ENCODE measurements at regions not wholly inside any gene's neighbourhood (a gene's known extent, or its start where the extent isn't known, plus 50 kb on each side); places are given as distances from the start of the nearest gene placed in this dataset.

DNA sequence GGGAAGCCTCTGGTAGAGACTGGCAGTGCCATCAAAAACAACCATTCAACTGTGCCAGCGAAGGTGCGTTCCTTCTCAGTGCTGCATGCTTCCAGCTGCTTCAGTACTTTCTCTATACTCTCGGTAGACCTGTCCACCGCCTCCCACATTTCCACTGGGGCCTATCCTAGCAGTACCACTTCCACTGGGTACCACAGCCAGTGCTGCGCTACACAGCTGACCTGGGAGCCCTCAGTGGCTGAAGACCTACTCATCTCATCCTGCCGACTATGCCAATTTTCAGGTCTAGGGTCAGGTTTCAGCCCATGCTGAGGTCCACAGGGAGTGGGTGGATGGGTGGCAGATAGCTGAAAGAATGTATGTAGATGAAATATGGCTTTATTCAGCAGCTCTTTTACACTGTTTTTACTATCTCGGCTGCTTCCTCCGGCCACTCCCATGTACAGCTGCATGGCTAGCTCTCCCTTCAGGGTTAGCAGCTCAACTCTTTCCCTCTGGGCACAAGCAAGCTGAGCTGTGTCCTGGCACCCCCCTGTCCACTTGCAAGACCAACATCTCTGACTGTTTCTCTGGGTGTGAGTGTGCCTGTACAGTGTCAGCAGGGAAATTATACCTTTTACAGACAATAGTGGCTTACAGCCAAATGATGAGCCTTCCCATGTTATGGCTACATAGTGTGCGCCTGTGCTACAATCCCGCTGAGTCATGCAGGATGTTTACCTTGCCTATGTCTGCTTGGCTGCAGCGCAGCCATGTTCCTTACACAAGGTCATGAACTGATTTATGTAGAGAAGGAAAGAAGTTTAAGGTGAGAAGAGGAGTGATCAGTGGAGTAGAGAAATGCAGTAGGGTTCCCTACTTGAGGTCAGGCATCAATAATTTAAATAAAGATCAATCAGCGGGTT lies 125.7 kb upstream of the DDHD1 start:
- H3K4me2 ChIP-seq = no peak overlapping the region
- no peaks in the 10 kb centered on the region for H3K79me2 ChIP-seq (ENCODE audit: insufficient read depth)

GRCh38 chr14:53273671-53274072 lies 120.5 kb upstream of the DDHD1 start:
- no peak overlapping the region for H3K9ac ChIP-seq
- no peaks in the 10 kb centered on the region for H3K4me1 ChIP-seq (ENCODE audit: control insufficient read depth in 1 of 2, insufficient read depth in 2 of 2, low read depth in 1 of 2, low read length in 1 of 2)
- TF ChIP-seq EP300 (IDR thresholded peaks at IDR 0.05; ENCODE audit: borderline replicate concordance in 1 of 2, low read depth in 1 of 2, low read length in 1 of 2) = no peak
- no peak for TF ChIP-seq MEF2A (IDR thresholded peaks at IDR 0.05; ENCODE audit: borderline replicate concordance, low read depth)
- no peak for TF ChIP-seq EZH2phosphoT487 (IDR thresholded peaks at IDR 0.05; ENCODE audit: borderline replicate concordance, low read depth)
- no peak for TF ChIP-seq NFIC (IDR thresholded peaks at IDR 0.05; ENCODE audit: borderline replicate concordance)
- TF ChIP-seq MXI1 (IDR thresholded peaks at IDR 0.05; ENCODE audit: low read depth, low read length) = no peak
- no peak for TF ChIP-seq MAX (IDR thresholded peaks at IDR 0.05; ENCODE audit: low read depth)
- H3K9me2 ChIP-seq = no peaks in the 10 kb centered on the region
- no peaks in the 10 kb centered on the region for H3K27me3 ChIP-seq (ENCODE audit: insufficient read depth)
- no peaks in the 10 kb centered on the region for H3F3A ChIP-seq (replicated peaks; ENCODE audit: insufficient read depth)
- ChIA-PET CTCF (interaction anchor here (1.0 kb wide), 1 partner anchor 15 kb away, joined by 3 read pairs; no protein-coding TSS in a partner anchor), POLR2A (no interaction called here)
- 54% methylated on average over 4 of the region's 6 CpGs for WGBS (ENCODE audit: low lambda C conversion rate)
- H3K27ac ChIP-seq (ENCODE audit: low read depth in 2 of 2, low read length in 1 of 2) = no peak overlapping the region
- no peak for DNase-seq
- H3K36me3 ChIP-seq (replicated peaks in 1 of 2; ENCODE audit: control insufficient read depth in 1 of 2, insufficient read depth in 2 of 2, low read length in 1 of 2) = no peaks in the 10 kb centered on the region
- no peak overlapping the region for H2AFZ ChIP-seq (ENCODE audit: low read depth)
- H3K79me2 ChIP-seq (ENCODE audit: insufficient read depth) = no peaks in the 10 kb centered on the region
- no peaks in the 10 kb centered on the region for H4K20me1 ChIP-seq (ENCODE audit: insufficient read depth)
- H3K9me3 ChIP-seq = no peaks in the 10 kb centered on the region
- no peak overlapping the region for H3K4me2 ChIP-seq
- H3K4me3 ChIP-seq (ENCODE audit: low read depth in 2 of 2, low read length in 1 of 2) = no peak overlapping the region

More for the DNA sequence above, 125.7 kb upstream of the DDHD1 start:
- no peak overlapping the region for H3K4me3 ChIP-seq (ENCODE audit: low read depth in 2 of 2, low read length in 1 of 2)
- no peaks in the 10 kb centered on the region for H3K9me3 ChIP-seq
- H3F3A ChIP-seq (replicated peaks; ENCODE audit: insufficient read depth) = no peaks in the 10 kb centered on the region
- no peaks in the 10 kb centered on the region for H3K4me1 ChIP-seq (ENCODE audit: control insufficient read depth in 1 of 2, insufficient read depth in 2 of 2, low read depth in 1 of 2, low read length in 1 of 2)
- H2AFZ ChIP-seq (ENCODE audit: low read depth) = no peak overlapping the region; the same call in 1 of the 2 replicates
- no peak overlapping the region for H3K9ac ChIP-seq
- H4K20me1 ChIP-seq (ENCODE audit: insufficient read depth) = no peaks in the 10 kb centered on the region
- TF ChIP-seq PBX3 (IDR thresholded peaks at IDR 0.05) (no peak), FOXJ3 (CRISPR knock-in tag; IDR thresholded peaks at IDR 0.05) (no peak), ELF1 (IDR thresholded peaks at IDR 0.05) (no peak), EP300 (IDR thresholded peaks at IDR 0.05; ENCODE audit: borderline replicate concordance in 1 of 2, low read depth in 1 of 2, low read length in 1 of 2) (no peak), FOSL2 (IDR thresholded peaks at IDR 0.05; ENCODE audit: borderline replicate concordance, low read depth) (no peak), TAF1 (IDR thresholded peaks at IDR 0.05; ENCODE audit: borderline replicate concordance, low read depth, low read length) (no peak), MEF2A (IDR thresholded peaks at IDR 0.05; ENCODE audit: borderline replicate concordance, low read depth) (no peak), JUND (IDR thresholded peaks at IDR 0.05) (no peak), TCF12 (IDR thresholded peaks at IDR 0.05) (no peak), FOXM1 (IDR thresholded peaks at IDR 0.05; ENCODE audit: low read depth) (no peak), SIN3A (IDR thresholded peaks at IDR 0.05; ENCODE audit: borderline replicate concordance, low read depth, low read length) (no peak), CHD2 (IDR thresholded peaks at IDR 0.05; ENCODE audit: low read length, partially characterized antibody) (no peak), NFIC (IDR thresholded peaks at IDR 0.05; ENCODE audit: borderline replicate concordance) (no peak)
- TF ChIP-seq, protein P1, sequence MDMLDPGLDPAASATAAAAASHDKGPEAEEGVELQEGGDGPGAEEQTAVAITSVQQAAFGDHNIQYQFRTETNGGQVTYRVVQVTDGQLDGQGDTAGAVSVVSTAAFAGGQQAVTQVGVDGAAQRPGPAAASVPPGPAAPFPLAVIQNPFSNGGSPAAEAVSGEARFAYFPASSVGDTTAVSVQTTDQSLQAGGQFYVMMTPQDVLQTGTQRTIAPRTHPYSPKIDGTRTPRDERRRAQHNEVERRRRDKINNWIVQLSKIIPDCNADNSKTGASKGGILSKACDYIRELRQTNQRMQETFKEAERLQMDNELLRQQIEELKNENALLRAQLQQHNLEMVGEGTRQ (IDR thresholded peaks at IDR 0.05; ENCODE audit: borderline replicate concordance, low read depth, low read length) = no peak
- H3K27ac ChIP-seq (ENCODE audit: low read depth in 2 of 2, low read length in 1 of 2) = no peak overlapping the region
- no peaks in the 10 kb centered on the region for H3K36me3 ChIP-seq (replicated peaks in 1 of 2; ENCODE audit: control insufficient read depth in 1 of 2, insufficient read depth in 2 of 2, low read length in 1 of 2)
- WGBS (ENCODE audit: low lambda C conversion rate) = 66% methylated on average over 12 of the region's 12 CpGs
- H3K9me2 ChIP-seq = peaks cover 4% of the 10 kb centered on the region; the same call in 1 of the 2 replicates
- H3K27me3 ChIP-seq (ENCODE audit: insufficient read depth) = no peaks in the 10 kb centered on the region
- ChIA-PET CTCF (interaction anchor here (0.9 to 1.5 kb wide), 3 partner anchors 17 to 28 kb away, joined by 3 to 9 read pairs (median 4); no protein-coding TSS in a partner anchor), POLR2A (no interaction called here)
- DNase-seq = no peak
